Activated CD8-positive, alpha-beta memory T cell treated with anti-CD3 and anti-CD28 coated beads for 1 hour (primary cell): ENCODE measurements at regions not wholly inside any gene's neighbourhood (a gene's known extent, or its start where the extent isn't known, plus 50 kb on each side); places are given as distances from the start of the nearest gene placed in this dataset.
"Not testable (repeated sequence)": the region's sequence is repeated elsewhere in the genome, so short reads cannot be mapped to it uniquely, and the experiment has no call there.

ENCODE experiments used
- DNase-seq, 2 donors: peaks; one replicate each; pipeline ENCODE4 v3.0.0-alpha.2; 2020; ENCODE audit warnings: low read depth in 1 of 2; ENCODE audit errors: extremely low read depth in 1 of 2

GRCh38 chr5:40233268-40233667 lies 446.4 kb upstream of the PTGER4 start:
- DNase-seq: no peak

- DNase-seq: no peak
Observed at GRCh38 chr5:40227931-40228330, 451.8 kb upstream of the PTGER4 start.

DNA sequence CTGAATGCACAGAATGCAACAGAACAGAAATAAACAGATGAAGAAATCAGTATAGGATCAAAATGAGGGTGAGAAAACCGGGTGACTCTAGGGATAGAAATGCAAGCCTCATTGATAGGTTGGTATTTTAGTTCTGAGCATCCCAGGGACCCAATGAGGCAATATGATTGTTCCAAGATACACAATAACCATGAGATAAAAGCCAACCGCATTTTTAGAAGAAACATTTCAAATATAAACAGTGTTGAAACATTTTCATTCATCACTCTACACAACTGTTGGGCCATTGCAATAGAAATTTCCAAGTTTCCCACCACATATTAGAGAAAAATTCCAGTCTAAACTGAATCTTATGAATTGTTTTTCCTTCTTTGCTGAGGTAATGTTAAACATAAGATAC lies 452.3 kb upstream of the PTGER4 start:
- DNase-seq: no peak

DNA sequence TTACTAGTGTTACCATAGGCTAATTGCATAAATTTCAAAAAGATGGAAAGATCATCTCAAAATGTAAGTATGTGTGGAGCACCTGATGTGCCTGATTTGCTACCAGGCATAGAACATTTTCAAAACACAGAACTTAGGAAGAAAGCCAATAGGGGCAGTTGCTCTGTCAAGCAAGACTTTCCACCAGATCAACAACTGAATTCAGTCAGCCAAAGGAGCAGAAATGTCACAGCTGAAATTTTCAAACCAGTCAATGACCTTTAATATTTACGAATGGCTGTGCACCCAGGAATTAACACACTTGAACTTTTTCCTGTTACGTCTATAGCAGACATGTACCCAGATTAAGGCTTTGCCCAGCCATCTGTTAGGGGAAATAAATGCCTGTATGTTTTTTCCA lies 452.8 kb upstream of the PTGER4 start:
- no peak for DNase-seq

DNA sequence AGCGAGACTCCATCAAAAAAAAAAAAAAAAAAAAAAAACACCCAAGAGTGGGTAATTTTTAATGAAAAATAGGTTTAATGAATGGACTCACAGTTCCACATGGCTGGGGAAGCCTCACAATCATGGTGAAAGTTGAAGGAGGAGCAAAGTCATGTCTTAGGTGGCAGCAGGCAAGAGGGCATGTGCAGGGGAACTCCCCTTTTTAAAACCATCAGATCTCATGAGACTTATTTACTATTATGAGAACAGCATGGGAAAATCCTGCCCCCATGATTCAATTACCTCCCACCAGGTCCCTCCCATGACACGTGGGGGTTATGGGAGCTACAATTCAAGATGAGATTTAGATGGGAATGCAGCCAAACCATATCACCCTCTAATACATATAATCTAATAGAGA lies 454.6 kb upstream of the PTGER4 start:
- DNase-seq: not testable (repeated sequence)

GRCh38 chr5:40224421-40224820 lies 455.3 kb upstream of the PTGER4 start:
- no peak for DNase-seq

DNA sequence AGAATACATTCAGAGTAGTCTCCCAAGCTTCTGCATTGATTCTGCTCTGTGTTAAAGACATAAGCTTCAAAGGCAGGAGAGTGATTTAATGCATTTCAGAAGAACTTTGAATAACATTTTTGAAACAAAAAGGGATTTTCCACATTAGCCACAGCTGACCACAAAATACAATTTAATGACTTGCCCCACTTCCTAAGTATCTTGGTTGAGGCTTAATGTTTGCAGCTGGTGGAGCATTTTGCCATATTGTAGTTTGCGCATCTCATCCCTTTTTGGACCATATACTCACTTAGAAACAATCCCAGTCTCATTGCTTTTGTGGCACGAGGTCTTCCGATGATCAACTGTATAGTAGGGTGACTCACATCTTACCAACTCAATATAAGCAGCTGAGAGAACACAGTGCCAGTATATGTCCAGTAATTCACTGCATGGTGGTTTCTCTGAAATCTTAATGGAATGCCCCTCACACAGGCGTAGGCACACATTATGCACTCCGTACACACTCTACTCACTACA lies 455.8 kb upstream of the PTGER4 start:
- no peak for DNase-seq

GRCh38 chr5:40221796-40222195 lies 457.9 kb upstream of the PTGER4 start:
- no peak for DNase-seq

- no peak for DNase-seq
Observed at GRCh38 chr5:40221255-40221654, 458.5 kb upstream of the PTGER4 start.

DNA sequence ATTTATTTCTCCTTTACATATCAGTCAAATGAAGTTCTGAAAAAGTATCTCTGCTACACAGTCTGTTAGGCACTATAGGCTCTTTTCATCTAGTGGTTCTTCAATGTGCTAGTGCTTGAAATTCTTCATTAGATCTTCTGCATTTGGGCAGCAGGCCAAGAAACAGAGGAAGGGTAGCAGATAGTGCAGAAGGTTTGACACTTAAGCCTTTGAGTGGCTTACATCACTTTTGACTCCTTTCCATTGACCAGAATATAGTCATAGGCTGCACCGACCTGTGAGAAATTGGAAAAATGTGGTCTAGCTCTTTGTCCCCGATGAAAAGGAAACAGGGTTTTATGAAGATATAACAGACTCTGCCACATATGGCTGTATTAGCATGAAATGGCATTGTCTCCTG lies 459.5 kb upstream of the PTGER4 start:
- no peak for DNase-seq

DNA sequence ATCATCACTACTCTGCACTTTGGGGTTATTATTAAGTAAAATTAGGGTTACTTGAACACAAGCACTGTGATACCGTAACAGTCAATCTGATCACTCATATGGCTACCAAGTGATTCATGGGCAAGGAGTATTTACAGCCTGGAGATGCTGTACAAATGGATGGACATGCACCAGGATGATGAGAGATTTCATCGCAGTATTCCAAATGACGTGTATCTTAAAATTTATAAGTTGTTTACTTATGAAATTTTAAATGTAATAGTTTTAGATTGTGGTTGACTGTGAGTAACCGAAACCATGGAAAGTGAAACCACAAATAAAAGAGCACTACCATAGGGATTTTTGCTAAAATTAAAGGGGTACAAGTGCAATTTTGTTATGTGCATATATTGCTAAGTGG lies 462.2 kb upstream of the PTGER4 start:
- DNase-seq: no peak

GRCh38 chr5:40210694-40211093 lies 469.0 kb upstream of the PTGER4 start:
- no peak for DNase-seq

DNA sequence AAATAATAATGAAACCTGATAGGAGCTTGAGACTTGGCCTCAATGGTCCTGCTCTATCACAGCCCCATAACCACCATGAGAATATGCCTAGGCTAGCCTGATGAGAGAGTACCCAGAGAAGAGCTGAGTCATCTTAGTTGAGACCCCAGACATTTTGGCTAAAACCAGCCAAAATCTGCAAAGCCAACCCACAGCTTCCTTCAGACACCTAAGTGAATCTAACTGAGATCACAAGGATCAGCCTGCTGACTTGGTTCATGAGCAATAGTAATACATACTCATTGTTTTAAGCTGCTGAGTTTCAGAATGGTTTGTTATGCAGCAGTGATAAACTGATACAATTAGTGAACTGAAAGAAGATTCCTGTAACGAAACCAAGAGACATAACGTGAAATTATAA lies 473.7 kb upstream of the PTGER4 start:
- DNase-seq: no peak

DNA sequence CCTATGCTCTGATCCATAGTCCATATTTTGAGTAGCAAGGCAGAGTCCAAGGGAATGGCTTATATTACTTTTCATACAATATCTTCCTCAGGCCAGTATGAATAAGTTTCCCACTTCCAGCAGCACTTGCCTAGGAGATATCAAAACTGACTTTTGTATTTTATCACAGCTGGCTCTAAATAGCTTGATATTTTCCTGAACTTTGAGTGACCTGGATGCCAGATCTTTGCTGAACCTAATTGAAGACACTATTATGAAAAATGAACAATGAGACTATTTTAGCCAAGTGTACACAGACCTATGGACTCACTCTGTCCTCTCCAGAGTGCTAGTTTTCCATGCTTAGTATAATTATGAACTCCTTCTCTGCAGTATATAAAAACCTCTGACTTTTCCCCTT lies 475.6 kb upstream of the PTGER4 start:
- no peak for DNase-seq

GRCh38 chr5:40202814-40203440 lies 476.8 kb upstream of the PTGER4 start:
- no peak for DNase-seq

- no peak for DNase-seq
Observed at GRCh38 chr5:40198736-40199135, 481.0 kb upstream of the PTGER4 start.

DNA sequence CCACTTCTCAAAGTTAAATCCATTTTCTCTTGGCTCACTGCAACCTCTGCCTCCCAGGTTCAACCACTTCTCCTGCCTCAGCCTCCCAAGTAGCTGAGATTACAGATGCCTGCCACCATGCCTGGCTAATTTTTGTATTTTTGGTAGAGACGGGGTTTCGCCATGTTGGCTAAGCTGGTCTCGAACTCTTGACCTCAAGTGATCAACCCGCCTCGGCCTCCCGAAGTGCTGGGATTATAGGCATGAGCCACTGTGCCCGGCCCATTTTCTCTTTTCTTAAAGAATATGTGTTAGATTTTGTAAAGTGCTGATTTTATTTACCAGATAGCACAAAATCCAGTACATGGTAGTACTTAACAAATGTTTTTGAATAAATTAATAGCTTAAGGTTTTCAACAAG lies 484.1 kb upstream of the PTGER4 start:
- DNase-seq: not testable (repeated sequence)

DNA sequence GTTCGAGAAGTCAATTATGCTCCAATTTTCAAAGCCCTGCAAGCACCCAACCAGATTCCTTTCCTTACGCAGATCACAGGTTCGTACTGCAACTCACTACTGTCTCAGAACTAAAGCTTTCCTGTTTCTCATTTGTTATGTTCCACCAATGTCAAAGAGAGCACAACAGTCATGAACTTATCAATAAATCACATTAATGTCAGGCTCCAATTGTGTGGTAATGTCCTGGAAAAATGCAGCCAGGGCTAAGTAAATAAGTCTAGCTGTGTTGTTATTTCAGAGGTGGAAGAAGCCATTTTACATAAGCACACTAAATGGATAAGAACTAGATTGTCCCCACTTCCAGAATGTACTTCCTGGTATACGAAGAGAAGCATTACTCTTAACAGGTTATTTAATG lies 488.6 kb upstream of the PTGER4 start:
- DNase-seq: no peak

DNA sequence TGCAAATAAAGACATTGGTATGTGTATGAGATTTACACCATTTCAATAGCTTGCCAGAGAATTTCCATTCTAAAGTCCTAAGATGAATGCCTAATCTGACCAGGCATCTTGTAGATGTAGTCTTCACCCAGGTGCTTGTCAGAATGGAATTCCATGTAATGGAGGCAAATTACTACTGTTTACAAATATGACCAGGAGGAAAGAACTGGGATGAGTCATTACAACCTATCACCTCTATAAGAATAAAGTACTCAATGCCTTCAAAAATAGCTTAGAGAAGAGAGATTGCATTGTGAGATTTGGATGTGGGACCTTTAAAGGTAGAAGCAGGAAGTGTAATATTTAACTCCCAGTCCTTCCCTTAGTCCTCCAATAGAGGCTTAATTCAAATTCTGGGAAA lies 507.0 kb upstream of the PTGER4 start:
- no peak for DNase-seq

DNA sequence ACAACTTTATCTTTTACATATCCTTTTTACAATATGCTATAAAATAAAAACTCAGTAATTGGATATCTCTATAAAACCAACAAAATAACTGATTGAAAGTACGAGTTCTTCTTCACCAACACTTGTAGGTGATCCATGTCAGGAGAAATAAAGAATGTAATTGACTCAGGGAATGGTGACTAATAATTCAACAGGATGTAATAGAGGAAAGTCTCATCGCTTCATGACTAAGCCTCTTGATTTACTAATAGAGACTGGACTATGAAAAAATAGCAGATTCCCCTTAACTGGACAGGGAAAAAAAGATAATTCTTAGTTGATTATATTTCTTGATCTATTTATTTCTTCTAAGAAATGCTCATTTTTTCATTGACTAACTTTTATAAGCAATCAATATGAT lies 507.7 kb upstream of the PTGER4 start:
- DNase-seq: no peak

DNA sequence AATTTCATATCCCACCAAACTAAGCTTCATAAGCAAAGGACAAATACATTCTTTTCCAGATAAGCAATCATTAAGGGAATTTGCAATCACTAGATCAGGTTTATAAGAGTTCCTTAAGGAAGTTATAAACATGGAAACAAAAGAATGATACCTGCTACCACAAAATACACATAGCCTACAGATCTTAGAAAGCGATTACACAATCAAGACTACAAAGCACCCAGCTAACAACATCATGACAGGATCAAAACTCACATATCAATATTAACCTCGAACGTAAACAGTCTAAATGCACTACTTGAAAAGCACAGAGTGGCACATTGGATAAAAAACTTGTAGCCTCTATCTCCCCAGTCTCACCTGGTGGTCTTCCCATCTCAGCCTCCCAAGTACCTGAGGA lies 512.4 kb upstream of the PTGER4 start:
- no peak for DNase-seq

DNA sequence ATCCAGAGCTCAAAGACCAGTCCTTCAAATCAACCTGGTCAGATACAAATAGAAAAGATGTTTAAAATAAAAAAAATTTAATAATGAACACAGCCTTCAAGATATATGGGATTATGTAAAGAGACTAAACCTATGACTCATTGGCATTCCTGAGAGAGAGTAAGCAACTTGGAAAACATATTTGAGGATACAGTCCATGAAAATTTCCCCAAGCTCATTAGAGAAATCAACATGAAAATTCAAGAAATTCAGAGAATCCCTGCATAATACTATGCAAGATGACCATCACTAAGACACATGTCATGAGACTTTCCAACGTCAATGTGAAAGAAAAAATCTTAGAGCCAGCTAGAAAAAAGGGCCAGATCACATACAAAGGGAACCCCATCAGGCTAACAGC lies 512.9 kb upstream of the PTGER4 start:
- no peak for DNase-seq
